GM19397 (cell line): ENCODE measurements at regions not wholly inside any gene's neighbourhood (a gene's known extent, or its start where the extent isn't known, plus 50 kb on each side); places are given as distances from the start of the nearest gene placed in this dataset.

Experiments
- ATAC-seq: cut with Tn5 transposase; IDR thresholded peaks from one replicate; pipeline ENCODE4 v1.9.1; 2021; ENCODE audit warnings: mild to moderate bottlenecking, moderate library complexity; ENCODE audit not compliant: unreplicated experiment

- no peak for ATAC-seq
Observed at GRCh38 chr18:38473535-38473934, 907.9 kb upstream of the CELF4 start.

GRCh38 chr18:38470421-38470820, 904.8 kb upstream of the CELF4 start:
- no peak for ATAC-seq

- no peak for ATAC-seq
Observed at GRCh38 chr18:38466426-38466825, 900.8 kb upstream of the CELF4 start.

- ATAC-seq, result no peak
Observed at GRCh38 chr18:38464024-38464423, 898.4 kb upstream of the CELF4 start.

- ATAC-seq, result no peak
Observed at GRCh38 chr18:38460657-38461056, 895.1 kb upstream of the CELF4 start.

GRCh38 chr18:38459131-38459994, 893.8 kb upstream of the CELF4 start:
- ATAC-seq, result no peak

GRCh38 chr18:38458698-38459097, 893.1 kb upstream of the CELF4 start:
- no peak for ATAC-seq

- no peak for ATAC-seq
Observed at GRCh38 chr18:38456253-38456652, 890.7 kb upstream of the CELF4 start.

GRCh38 chr18:38454764-38455469, 889.3 kb upstream of the CELF4 start:
- ATAC-seq, result no peak

GRCh38 chr18:38453880-38454279, 888.3 kb upstream of the CELF4 start:
- no peak for ATAC-seq

- no peak for ATAC-seq
Observed at GRCh38 chr18:38450876-38451275, 885.3 kb upstream of the CELF4 start.

- ATAC-seq, result no peak
Observed at GRCh38 chr18:38445804-38446145, 880.2 kb upstream of the CELF4 start.

- ATAC-seq, result no peak
Observed at GRCh38 chr18:38444971-38445803, 879.6 kb upstream of the CELF4 start.

GRCh38 chr18:38427736-38428135, 862.1 kb upstream of the CELF4 start:
- no peak for ATAC-seq

GRCh38 chr18:38427234-38427633, 861.6 kb upstream of the CELF4 start:
- no peak for ATAC-seq

- ATAC-seq, result no peak
Observed at GRCh38 chr18:38421872-38422615, 856.4 kb upstream of the CELF4 start.

- no peak for ATAC-seq
Observed at GRCh38 chr18:38421021-38421420, 855.4 kb upstream of the CELF4 start.

GRCh38 chr18:38420611-38421010, 855.0 kb upstream of the CELF4 start:
- no peak for ATAC-seq

GRCh38 chr18:38415811-38416210, 850.2 kb upstream of the CELF4 start:
- ATAC-seq, result no peak

GRCh38 chr18:38413193-38413592, 847.6 kb upstream of the CELF4 start:
- ATAC-seq, result no peak

GRCh38 chr18:38406607-38407006, 841.0 kb upstream of the CELF4 start:
- ATAC-seq, result no peak
